A673 (cell line): ENCODE measurements at regions not wholly inside any gene's neighbourhood (a gene's known extent, or its start where the extent isn't known, plus 50 kb on each side); places are given as distances from the start of the nearest gene placed in this dataset.

Source experiments
- BruUV-seq: library from RNA; stranded (reverse); fragments of 400-500 nt; replicated peaks from 2 replicates; lab custom pipeline; 2021; lab: Mats Ljungman, UMichigan
- CTCF ChIA-PET: fragments of 300-600 bp; sonication (Branson Sonifier 250); formaldehyde crosslinking; loops from one replicate; lab custom pipeline; 2022; ENCODE audit warnings: antibody characterized with exemption; lab: Charles Lee
- POLR2A ChIA-PET: fragments of 300-600 bp; sonication (Branson Sonifier 250); formaldehyde crosslinking; loops from one replicate; lab custom pipeline; 2022; ENCODE audit warnings: antibody characterized with exemption; ENCODE audit not compliant: low non-redundant PET; lab: Charles Lee
- DNase-seq: peaks from one replicate; pipeline ENCODE4 v3.0.0-alpha.2; 2015; ENCODE audit warnings: low spot score
- H3K27ac ChIP-seq: fragments of 200-600 bp; sonication (generic); 2 replicates; pipeline ENCODE4 v1.5.1; 2016; ENCODE audit warnings: mixed run types, low read depth, mild to moderate bottlenecking, mixed read lengths, antibody characterized with exemption, low read length; ENCODE audit not compliant: poor library complexity, severe bottlenecking
- H3K27me3 ChIP-seq: fragments of 200-600 bp; sonication (generic); replicated peaks from 2 replicates; pipeline ENCODE4 v1.6.1; 2017; ENCODE audit warnings: mixed run types, low read depth, mild to moderate bottlenecking, mixed read lengths, antibody characterized with exemption, low read length; ENCODE audit not compliant: insufficient read depth, poor library complexity
- H3K36me3 ChIP-seq: fragments of 200-600 bp; sonication (generic); 2 replicates; pipeline ENCODE4 v1.6.1; 2016; ENCODE audit warnings: mixed run types, mild to moderate bottlenecking, mixed read lengths, antibody characterized with exemption, low read length; ENCODE audit not compliant: insufficient read depth, poor library complexity, severe bottlenecking
- H3K4me1 ChIP-seq: fragments of 200-600 bp; sonication (generic); 2 replicates; pipeline ENCODE4 v1.6.1; 2017; ENCODE audit warnings: mixed run types, mild to moderate bottlenecking, mixed read lengths, antibody characterized with exemption, low read length; ENCODE audit not compliant: insufficient read depth, poor library complexity, severe bottlenecking
- H3K4me3 ChIP-seq: fragments of 200-600 bp; sonication (generic); 2 replicates; pipeline ENCODE4 v1.5.1; 2016; ENCODE audit warnings: low read depth, mixed run types, mild to moderate bottlenecking, mixed read lengths, low read length; ENCODE audit not compliant: poor library complexity, severe bottlenecking
- H3K9me3 ChIP-seq: fragments of 200-600 bp; sonication (generic); 2 replicates; pipeline ENCODE4 v1.6.1; 2016; ENCODE audit warnings: mixed run types, low read depth, mild to moderate bottlenecking, mixed read lengths, antibody characterized with exemption, low read length; ENCODE audit not compliant: poor library complexity, severe bottlenecking
- CTCF ChIP-seq: fragments of 300-800, 200-600 bp; sonication (generic); conservative IDR thresholded peaks from 2 replicates; pipeline ENCODE4 v1.5.1; 2017; ENCODE audit warnings: low read depth, mild to moderate bottlenecking, antibody characterized with exemption, low read length, moderate library complexity, mixed read lengths
- EZH2 ChIP-seq: fragments of 200-600 bp; sonication (generic); IDR thresholded peaks from 2 replicates; pipeline ENCODE4 v1.6.1; 2017; ENCODE audit warnings: borderline replicate concordance, low read depth, mild to moderate bottlenecking, mixed read lengths, antibody characterized with exemption, low read length; ENCODE audit not compliant: poor library complexity, severe bottlenecking
- intact Hi-C: fragments of 100-400 bp; cut with micrococcal nuclease; formaldehyde crosslinking; loops from one replicate; pipeline ENCODE4 v1.10.0; 2022; ENCODE audit not compliant: unreplicated experiment

GRCh38 chr15:99445272-99445850, 120.4 kb upstream of the MEF2A start:
- H3K36me3 ChIP-seq: no peaks in the 10 kb centered on the region
- H3K27me3 ChIP-seq: no peaks in the 10 kb centered on the region
- TF ChIP-seq CTCF (no peak), EZH2 (no peak)
- CTCF ChIA-PET: no interaction called here
- H3K9me3 ChIP-seq: no peaks in the 10 kb centered on the region
- POLR2A ChIA-PET: no interaction called here
- H3K4me1 ChIP-seq: no peaks in the 10 kb centered on the region
- intact Hi-C loops: no loop called here
- H3K4me3 ChIP-seq: no peak overlapping the region
- H3K27ac ChIP-seq: no peak overlapping the region
- BruUV-seq: no TSS peak
- DNase-seq: no peak

GRCh38 chr15:99446565-99447496, 119.0 kb upstream of the MEF2A start:
- CTCF ChIA-PET: no interaction called here
- Histone ChIP-seq H3K4me3 (no peak overlapping the region), H3K36me3 (no peaks in the 10 kb centered on the region), H3K27me3 (no peaks in the 10 kb centered on the region), H3K4me1 (no peaks in the 10 kb centered on the region), H3K9me3 (no peaks in the 10 kb centered on the region), H3K27ac (no peak overlapping the region)
- TF ChIP-seq EZH2: no peak
- no peak for TF ChIP-seq CTCF
- intact Hi-C loops: no loop called here
- DNase-seq: no peak
- POLR2A ChIA-PET: no interaction called here
- BruUV-seq: no TSS peak

- CTCF ChIA-PET: no interaction called here
- no peak for TF ChIP-seq CTCF
- TF ChIP-seq EZH2: no peak
- no peak overlapping the region for H3K27ac ChIP-seq
- BruUV-seq: no TSS peak
- intact Hi-C loops: no loop called here
- no peaks in the 10 kb centered on the region for H3K36me3 ChIP-seq
- POLR2A ChIA-PET: no interaction called here
- no peaks in the 10 kb centered on the region for H3K9me3 ChIP-seq
- H3K4me1 ChIP-seq: no peaks in the 10 kb centered on the region
- H3K27me3 ChIP-seq: no peaks in the 10 kb centered on the region
- no peak overlapping the region for H3K4me3 ChIP-seq
- DNase-seq: no peak
Observed at GRCh38 chr15:99447497-99448371, 118.0 kb upstream of the MEF2A start.
